GM12892 (cell line): ENCODE measurements at regions not wholly inside any gene's neighbourhood (a gene's known extent, or its start where the extent isn't known, plus 50 kb on each side); places are given as distances from the start of the nearest gene placed in this dataset.

Source experiments
- DNase-seq: peaks from one replicate; pipeline ENCODE4 v3.0.0; 2011; ENCODE audit not compliant: insufficient read length
- FAIRE-seq: peaks from 2 replicates; lab custom pipeline; 2011; peaks lifted over from hg19 to GRCh38; lab: Jason Lieb, UNC
- POLR2A ChIP-seq: IDR thresholded peaks from 2 replicates; pipeline ENCODE4 v1.6.1; 2011; ENCODE audit warnings: low read depth, low read length, control low read depth
- POLR2AphosphoS5 ChIP-seq: IDR thresholded peaks from 2 replicates; pipeline ENCODE4 v1.6.1; 2011; ENCODE audit warnings: low read depth, low read length, control low read depth
- TAF1 ChIP-seq: IDR thresholded peaks from 2 replicates; pipeline ENCODE4 v1.6.1; 2011; ENCODE audit warnings: low read depth, mild to moderate bottlenecking, control low read depth, low read length, borderline replicate concordance

GRCh38 chr20:61052776-61053442 lies 199.2 kb upstream of the CDH4 start:
- no peak for FAIRE-seq
- no peak for DNase-seq
- TF ChIP-seq POLR2AphosphoS5 (no peak), TAF1 (no peak)

GRCh38 chr20:61053487-61053886 lies 198.6 kb upstream of the CDH4 start:
- DNase-seq (no peak), FAIRE-seq (no peak)
- TF ChIP-seq POLR2AphosphoS5 = no peak
- no peak for TF ChIP-seq POLR2A
- no peak for TF ChIP-seq TAF1

GRCh38 chr20:61053889-61054288 lies 198.2 kb upstream of the CDH4 start:
- FAIRE-seq (no peak), DNase-seq (no peak)
- TF ChIP-seq TAF1 = no peak
- no peak for TF ChIP-seq POLR2AphosphoS5
- TF ChIP-seq POLR2A = no peak

- no peak for FAIRE-seq
- DNase-seq = no peak
- TF ChIP-seq POLR2AphosphoS5 = no peak
Measured at GRCh38 chr20:61054411-61054810, 197.7 kb upstream of the CDH4 start.

- no peak for FAIRE-seq
- no peak for DNase-seq
- no peak for TF ChIP-seq TAF1
- TF ChIP-seq POLR2A = no peak
Measured at GRCh38 chr20:61055180-61056010, 196.7 kb upstream of the CDH4 start.

- no peak for TF ChIP-seq TAF1
- TF ChIP-seq POLR2AphosphoS5 = no peak
- no peak for TF ChIP-seq POLR2A
Measured at GRCh38 chr20:61056116-61056515, 195.9 kb upstream of the CDH4 start.

GRCh38 chr20:61056627-61057442 lies 195.2 kb upstream of the CDH4 start:
- no peak for FAIRE-seq
- no peak for DNase-seq
- TF ChIP-seq POLR2AphosphoS5 (no peak), POLR2A (no peak), TAF1 (no peak)

More at GRCh38 chr20:61056116-61056515, 195.9 kb upstream of the CDH4 start:
- FAIRE-seq = no peak
- no peak for DNase-seq

- FAIRE-seq = no peak
- DNase-seq = no peak
- no peak for TF ChIP-seq TAF1
Measured at GRCh38 chr20:61057443-61058121, 194.5 kb upstream of the CDH4 start.

- TF ChIP-seq POLR2A (no peak), TAF1 (no peak), POLR2AphosphoS5 (no peak)
- DNase-seq (no peak), FAIRE-seq (no peak)
Measured at GRCh38 chr20:61061981-61062380, 190.1 kb upstream of the CDH4 start.

- no peak for TF ChIP-seq TAF1
- TF ChIP-seq POLR2AphosphoS5 = no peak
- no peak for TF ChIP-seq POLR2A
- DNase-seq (no peak), FAIRE-seq (no peak)
Measured at GRCh38 chr20:61065853-61066252, 186.2 kb upstream of the CDH4 start.

GRCh38 chr20:61066526-61066925 lies 185.5 kb upstream of the CDH4 start:
- FAIRE-seq (no peak), DNase-seq (no peak)
- TF ChIP-seq POLR2A (no peak), TAF1 (no peak), POLR2AphosphoS5 (no peak)
